Fibroblast of villous mesenchyme (primary cell): ENCODE measurements at regions not wholly inside any gene's neighbourhood (a gene's known extent, or its start where the extent isn't known, plus 50 kb on each side); places are given as distances from the start of the nearest gene placed in this dataset.

Experiments
- DNase-seq: peaks from one replicate; pipeline ENCODE4 v3.0.0-alpha.2; 2010; ENCODE audit warnings: low read depth
- H3K4me3 ChIP-seq: 2 replicates; pipeline ENCODE4 v1.5.1; 2011; ENCODE audit warnings: low read depth, mild to moderate bottlenecking, low read length
- TF ChIP-seq, protein P1 (sequence below): IDR thresholded peaks from 2 replicates; pipeline ENCODE4 v1.5.1; 2012; ENCODE audit warnings: low read depth, mild to moderate bottlenecking, low read length; ENCODE audit not compliant: insufficient read depth

DNA sequence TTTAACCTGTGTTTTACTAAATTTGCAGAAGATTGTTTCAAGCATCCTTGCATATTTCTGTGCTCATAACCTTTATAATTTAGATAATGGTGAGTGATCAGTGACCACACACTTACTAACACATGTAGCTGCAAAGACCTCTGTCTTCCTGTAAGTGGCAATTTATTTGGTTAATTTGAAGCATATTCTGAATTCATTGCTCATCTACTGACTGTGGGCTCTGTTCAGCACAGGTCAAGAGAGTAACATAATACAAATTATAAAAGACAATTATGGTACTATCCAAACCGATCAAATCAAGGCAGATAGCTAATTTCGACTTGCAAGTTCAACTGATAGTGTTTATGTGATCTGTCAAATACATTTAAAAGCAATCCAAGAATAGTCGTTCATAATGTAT lies 223.9 kb upstream of the FAM98A start:
- TF ChIP-seq, protein P1, sequence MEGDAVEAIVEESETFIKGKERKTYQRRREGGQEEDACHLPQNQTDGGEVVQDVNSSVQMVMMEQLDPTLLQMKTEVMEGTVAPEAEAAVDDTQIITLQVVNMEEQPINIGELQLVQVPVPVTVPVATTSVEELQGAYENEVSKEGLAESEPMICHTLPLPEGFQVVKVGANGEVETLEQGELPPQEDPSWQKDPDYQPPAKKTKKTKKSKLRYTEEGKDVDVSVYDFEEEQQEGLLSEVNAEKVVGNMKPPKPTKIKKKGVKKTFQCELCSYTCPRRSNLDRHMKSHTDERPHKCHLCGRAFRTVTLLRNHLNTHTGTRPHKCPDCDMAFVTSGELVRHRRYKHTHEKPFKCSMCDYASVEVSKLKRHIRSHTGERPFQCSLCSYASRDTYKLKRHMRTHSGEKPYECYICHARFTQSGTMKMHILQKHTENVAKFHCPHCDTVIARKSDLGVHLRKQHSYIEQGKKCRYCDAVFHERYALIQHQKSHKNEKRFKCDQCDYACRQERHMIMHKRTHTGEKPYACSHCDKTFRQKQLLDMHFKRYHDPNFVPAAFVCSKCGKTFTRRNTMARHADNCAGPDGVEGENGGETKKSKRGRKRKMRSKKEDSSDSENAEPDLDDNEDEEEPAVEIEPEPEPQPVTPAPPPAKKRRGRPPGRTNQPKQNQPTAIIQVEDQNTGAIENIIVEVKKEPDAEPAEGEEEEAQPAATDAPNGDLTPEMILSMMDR: no peak
- no peak for DNase-seq
- no peak overlapping the region for H3K4me3 ChIP-seq

DNA sequence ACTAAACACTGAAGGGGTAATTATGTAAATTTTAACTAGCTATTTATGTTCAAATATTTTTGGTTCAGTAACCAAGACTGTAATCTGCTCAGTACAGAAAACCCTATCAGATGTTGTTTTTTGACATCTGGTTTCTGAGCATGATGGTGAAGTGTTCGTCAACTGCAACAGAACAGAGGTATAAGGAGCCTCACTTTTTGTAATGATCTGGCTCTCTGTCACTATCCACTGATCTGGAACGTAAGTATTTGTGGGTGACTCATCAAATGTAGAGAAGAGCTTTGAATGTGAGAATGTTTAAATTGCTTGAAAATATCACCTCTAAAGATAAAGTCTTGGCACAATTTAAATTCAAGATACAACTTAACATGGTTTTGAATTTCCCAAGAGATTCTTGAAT lies 213.6 kb upstream of the FAM98A start:
- H3K4me3 ChIP-seq: no peak overlapping the region
- TF ChIP-seq, protein P1: no peak
- no peak for DNase-seq

DNA sequence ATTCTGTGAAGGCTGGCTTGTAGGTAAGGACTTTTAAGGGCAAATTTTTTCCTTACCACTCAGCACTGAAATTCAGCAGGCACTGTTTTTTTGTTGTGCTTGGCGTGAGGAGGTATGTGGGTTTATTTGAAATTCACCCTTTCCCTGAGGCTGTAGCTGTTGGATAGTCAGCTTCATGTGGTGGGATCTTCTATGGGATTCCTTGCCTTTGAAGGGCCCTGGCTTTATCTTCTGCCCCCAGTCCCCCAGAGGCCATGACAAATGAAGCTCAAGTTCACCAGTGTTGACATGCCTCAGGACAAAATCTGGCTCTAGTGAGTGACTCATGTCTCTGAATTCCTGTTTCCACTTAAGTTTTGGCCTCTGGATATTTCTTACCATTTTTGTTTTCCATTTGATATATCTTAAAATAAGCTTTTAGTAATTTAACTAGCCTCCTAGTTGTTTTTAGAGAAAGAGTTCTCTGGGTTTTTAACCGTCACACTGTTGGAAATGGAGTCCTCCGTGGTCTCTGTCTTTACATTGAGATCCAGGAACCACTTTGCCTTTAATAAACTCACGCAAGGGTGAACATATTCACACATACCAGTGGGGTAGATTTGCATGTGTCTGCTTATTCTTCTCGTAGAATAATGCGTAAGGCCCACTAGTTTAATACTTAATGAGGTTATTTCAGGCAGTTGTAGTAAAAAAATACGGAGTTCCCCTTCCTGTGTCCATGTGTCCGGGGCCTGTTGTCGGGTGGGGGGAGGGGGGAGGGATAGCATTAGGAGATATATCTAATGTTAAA lies 211.1 kb upstream of the FAM98A start:
- DNase-seq: peak; percentile 1
- TF ChIP-seq, protein P1: no peak
- no peak overlapping the region for H3K4me3 ChIP-seq

DNA sequence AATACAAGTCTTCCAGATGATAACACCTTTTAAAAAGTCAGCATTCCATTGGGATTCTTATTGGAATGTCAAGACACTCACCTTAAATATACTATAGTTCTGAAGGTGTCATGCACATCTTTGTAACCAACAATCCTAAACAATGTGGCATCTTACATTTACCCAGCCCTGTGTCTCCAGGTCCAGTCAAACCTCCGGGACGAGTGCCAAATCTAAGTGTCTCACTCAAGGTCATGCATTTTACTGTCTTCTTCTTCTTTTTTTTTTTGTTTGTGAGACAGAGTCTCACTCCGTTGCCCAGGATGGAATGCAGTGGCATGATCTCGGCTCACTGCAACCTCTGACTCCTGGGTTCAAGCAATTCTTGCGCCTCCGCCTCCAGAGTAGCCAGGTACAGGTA lies 206.9 kb upstream of the FAM98A start:
- no peak overlapping the region for H3K4me3 ChIP-seq
- no peak for DNase-seq
- TF ChIP-seq, protein P1: no peak

DNA sequence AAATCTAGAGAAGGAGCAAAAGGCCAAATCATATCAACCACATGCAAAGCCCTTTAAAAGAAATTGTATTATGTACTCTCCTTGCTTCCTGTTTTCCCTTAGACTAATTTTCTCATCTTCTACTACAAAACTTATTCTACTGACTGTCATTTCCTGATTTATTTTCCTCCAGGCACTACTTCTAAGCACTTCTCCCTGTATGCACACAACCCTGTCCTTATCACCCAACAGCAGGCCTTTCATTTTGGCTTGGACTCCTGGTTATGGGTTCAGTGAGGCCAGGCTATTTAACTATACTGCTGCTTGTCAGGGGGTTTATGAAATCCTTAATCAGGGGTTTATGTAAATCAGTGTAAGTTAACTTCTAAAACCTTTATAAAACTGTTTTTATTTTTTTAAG lies 205.1 kb upstream of the FAM98A start:
- DNase-seq: no peak
- no peak overlapping the region for H3K4me3 ChIP-seq
- TF ChIP-seq, protein P1: no peak

DNA sequence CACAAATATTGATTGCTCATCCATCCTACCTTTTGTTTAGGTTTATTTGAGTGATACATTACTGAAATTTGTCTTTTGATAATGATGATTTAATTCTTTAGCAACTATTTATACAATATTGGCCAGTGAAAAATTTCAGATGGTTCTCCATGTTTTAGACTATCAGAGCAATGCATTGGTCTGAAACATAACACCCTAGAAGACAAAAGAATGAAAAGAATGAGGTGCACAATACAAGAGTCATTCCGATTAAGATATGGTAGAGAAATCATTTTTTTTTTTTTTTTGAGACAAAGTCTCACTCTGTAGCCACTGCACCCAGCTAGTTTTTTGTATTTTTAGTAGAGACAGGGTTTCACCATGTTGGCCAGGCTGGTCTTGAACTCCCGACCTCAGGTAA lies 197.4 kb upstream of the FAM98A start:
- DNase-seq: no peak
- no peak overlapping the region for H3K4me3 ChIP-seq
- TF ChIP-seq, protein P1: no peak

DNA sequence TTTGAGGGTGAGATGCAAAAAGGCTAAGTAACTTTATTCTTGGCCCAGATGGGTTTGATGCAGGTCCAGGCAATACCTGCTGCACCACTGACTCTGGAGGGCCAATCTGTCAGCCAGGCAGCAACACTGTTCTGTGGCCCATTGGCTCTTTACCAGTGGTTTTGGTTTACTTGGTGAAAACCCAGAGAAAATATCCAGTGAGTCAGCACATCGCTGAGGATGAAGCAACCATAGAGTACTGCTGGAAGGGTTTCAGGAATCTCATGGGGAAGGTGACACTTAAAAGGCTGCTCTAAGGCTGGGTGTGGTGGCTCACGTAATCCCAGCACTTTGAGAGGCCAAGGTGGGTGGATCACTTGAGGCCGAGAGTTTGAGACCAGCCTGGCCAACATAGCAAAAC lies 192.5 kb upstream of the FAM98A start:
- TF ChIP-seq, protein P1: no peak
- H3K4me3 ChIP-seq: no peak overlapping the region
- DNase-seq: peak; percentile 4
